GM10266 (cell line): ENCODE measurements at regions not wholly inside any gene's neighbourhood (a gene's known extent, or its start where the extent isn't known, plus 50 kb on each side); places are given as distances from the start of the nearest gene placed in this dataset.

Experiments
- DNase-seq: peaks from one replicate; pipeline ENCODE4 v3.0.0; 2012; ENCODE audit errors: extremely low spot score
- CTCF ChIP-seq: IDR thresholded peaks from 2 replicates; pipeline ENCODE4 v1.5.1; 2012; ENCODE audit warnings: mild to moderate bottlenecking, low read depth; ENCODE audit not compliant: control insufficient read depth, insufficient read depth; ENCODE audit errors: missing control alignments

GRCh38 chr6:147750413-147750812 is 241.9 kb downstream of the SAMD5 start:
- no peak for TF ChIP-seq CTCF
- DNase-seq = no peak

- no peak for DNase-seq
- TF ChIP-seq CTCF = no peak
These were observed 242.7 kb downstream of the SAMD5 start for GRCh38 chr6:147751232-147751631.

- no peak for DNase-seq
- TF ChIP-seq CTCF = no peak
These were observed 244.4 kb downstream of the SAMD5 start for GRCh38 chr6:147752689-147753403.

- no peak for TF ChIP-seq CTCF
- DNase-seq = no peak
These were observed 247.5 kb downstream of the SAMD5 start for GRCh38 chr6:147755999-147756398.

- no peak for TF ChIP-seq CTCF
- no peak for DNase-seq
These were observed 248.4 kb downstream of the SAMD5 start for GRCh38 chr6:147756891-147757290.

- no peak for DNase-seq
- no peak for TF ChIP-seq CTCF
These were observed 248.8 kb downstream of the SAMD5 start for GRCh38 chr6:147757291-147757690.

GRCh38 chr6:147758303-147758702 is 249.8 kb downstream of the SAMD5 start:
- DNase-seq = no peak
- TF ChIP-seq CTCF = no peak
